NCI-H2196 (cell line): ENCODE measurements at regions not wholly inside any gene's neighbourhood (a gene's known extent, or its start where the extent isn't known, plus 50 kb on each side); places are given as distances from the start of the nearest gene placed in this dataset.

Source experiments
- DNase-seq: peaks from one replicate; lab custom pipeline; 2025; ENCODE audit not compliant: unreplicated experiment; lab: John Stamatoyannopoulos, UW

- no peak for DNase-seq
Measured at GRCh38 chr9:10961883-10962282, 349.1 kb upstream of the PTPRD start.

GRCh38 chr9:10983251-10983650, 370.4 kb upstream of the PTPRD start:
- no peak for DNase-seq

GRCh38 chr9:10999646-11000045, 386.8 kb upstream of the PTPRD start:
- DNase-seq: no peak

- no peak for DNase-seq
Measured at GRCh38 chr9:11001546-11001945, 388.7 kb upstream of the PTPRD start.

GRCh38 chr9:11002705-11003104, 389.9 kb upstream of the PTPRD start:
- DNase-seq: no peak

GRCh38 chr9:11003836-11004235, 391.0 kb upstream of the PTPRD start:
- no peak for DNase-seq

GRCh38 chr9:11011696-11012095, 398.9 kb upstream of the PTPRD start:
- DNase-seq: no peak

- no peak for DNase-seq
Measured at GRCh38 chr9:11016081-11016480, 403.3 kb upstream of the PTPRD start.

- DNase-seq: no peak
Measured at GRCh38 chr9:11023201-11023600, 410.4 kb upstream of the PTPRD start.

GRCh38 chr9:11025775-11026174, 413.0 kb upstream of the PTPRD start:
- DNase-seq: no peak

- DNase-seq: no peak
Measured at GRCh38 chr9:11038366-11038765, 425.6 kb upstream of the PTPRD start.

- DNase-seq: no peak
Measured at GRCh38 chr9:11039006-11039405, 426.2 kb upstream of the PTPRD start.

GRCh38 chr9:11045589-11045988, 432.8 kb upstream of the PTPRD start:
- no peak for DNase-seq

- DNase-seq: no peak
Measured at GRCh38 chr9:11063263-11063662, 450.5 kb upstream of the PTPRD start.

GRCh38 chr9:11064909-11065308, 452.1 kb upstream of the PTPRD start:
- no peak for DNase-seq

GRCh38 chr9:11072176-11072575, 459.4 kb upstream of the PTPRD start:
- DNase-seq: no peak

GRCh38 chr9:11086561-11086960, 473.8 kb upstream of the PTPRD start:
- DNase-seq: no peak

- DNase-seq: no peak
Measured at GRCh38 chr9:11088821-11089374, 476.1 kb upstream of the PTPRD start.

GRCh38 chr9:11092974-11093373, 480.2 kb upstream of the PTPRD start:
- no peak for DNase-seq

GRCh38 chr9:11097020-11097419, 484.2 kb upstream of the PTPRD start:
- DNase-seq: no peak

- DNase-seq: peak; percentile 47
Measured at GRCh38 chr9:11103525-11103924, 490.7 kb upstream of the PTPRD start.

GRCh38 chr9:11107196-11107595, 494.4 kb upstream of the PTPRD start:
- DNase-seq: no peak

GRCh38 chr9:11128156-11128555, 515.4 kb upstream of the PTPRD start:
- DNase-seq: no peak

- DNase-seq: no peak
Measured at GRCh38 chr9:11135851-11136250, 523.0 kb upstream of the PTPRD start.
